ENCODE measurements at regions not wholly inside any gene's neighbourhood (a gene's known extent, or its start where the extent isn't known, plus 50 kb on each side); places are given as distances from the start of the nearest gene placed in this dataset.

DNA sequence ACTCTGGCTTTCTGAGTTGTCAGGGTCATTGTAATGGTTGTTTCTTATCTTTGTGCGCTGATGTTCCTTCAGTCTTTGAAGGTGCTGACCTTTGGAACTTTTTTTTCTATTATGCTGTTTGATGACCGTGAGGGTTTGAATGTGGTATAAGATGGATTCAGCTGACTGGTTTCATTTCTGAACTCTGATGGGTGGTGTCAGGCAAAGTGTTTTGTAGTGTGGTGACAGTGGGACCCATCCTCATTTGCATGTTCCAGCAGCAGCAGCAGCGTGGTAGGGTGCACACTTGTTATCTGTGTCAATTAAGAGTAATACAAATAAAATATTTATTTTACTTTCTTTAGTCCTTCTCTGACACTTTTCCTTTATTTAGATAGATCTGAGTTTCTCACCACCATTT is 227.7 kb upstream of the PRR16 start:
- Histone ChIP-seq H3K9me3 (no peaks in the 10 kb centered on the region), H3K27me3 (no peaks in the 10 kb centered on the region), H3K4me3 (no peak overlapping the region), H3K4me1 (no peaks in the 10 kb centered on the region), H3K36me3 (no peaks in the 10 kb centered on the region), H3K27ac (no peak overlapping the region)
- no peak for DNase-seq (ENCODE audit: low spot score)
- no peak for TF ChIP-seq CTCF (IDR thresholded peaks at IDR 0.05)

DNA sequence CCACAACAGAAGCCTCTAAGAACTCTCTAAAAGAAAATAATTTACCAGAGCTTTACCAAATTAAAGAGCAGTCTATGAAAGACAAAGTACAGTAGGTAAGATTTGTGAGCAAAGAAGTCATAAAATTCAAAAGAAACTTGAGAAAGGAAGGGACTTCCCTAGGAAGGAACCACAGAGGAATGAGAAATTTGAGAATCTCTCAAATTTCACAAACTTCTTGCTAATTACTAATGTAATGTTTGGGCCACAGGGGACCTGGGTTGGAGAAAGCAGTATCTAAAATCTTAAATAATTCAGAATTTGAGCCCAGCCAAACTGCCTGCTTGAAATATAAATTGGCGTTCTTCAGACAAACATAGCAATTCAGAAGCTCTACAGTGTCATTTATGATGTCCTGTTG is 225.0 kb upstream of the PRR16 start:
- no peak overlapping the region for H3K27ac ChIP-seq
- no peaks in the 10 kb centered on the region for H3K9me3 ChIP-seq
- no peaks in the 10 kb centered on the region for H3K4me1 ChIP-seq
- TF ChIP-seq CTCF (IDR thresholded peaks at IDR 0.05) = no peak
- H3K4me3 ChIP-seq = no peak overlapping the region
- DNase-seq (ENCODE audit: low spot score) = no peak
- no peaks in the 10 kb centered on the region for H3K27me3 ChIP-seq
- no peaks in the 10 kb centered on the region for H3K36me3 ChIP-seq

GRCh38 chr5:120240706-120241105 is 223.4 kb upstream of the PRR16 start:
- Histone ChIP-seq H3K27ac (no peak overlapping the region), H3K27me3 (no peaks in the 10 kb centered on the region), H3K4me1 (no peaks in the 10 kb centered on the region), H3K36me3 (no peaks in the 10 kb centered on the region), H3K9me3 (no peaks in the 10 kb centered on the region), H3K4me3 (no peak overlapping the region)
- no peak for DNase-seq (ENCODE audit: low spot score)
- no peak for TF ChIP-seq CTCF (IDR thresholded peaks at IDR 0.05)

- Histone ChIP-seq H3K36me3 (no peaks in the 10 kb centered on the region), H3K27ac (no peak overlapping the region), H3K9me3 (no peaks in the 10 kb centered on the region), H3K27me3 (no peaks in the 10 kb centered on the region), H3K4me1 (no peaks in the 10 kb centered on the region), H3K4me3 (no peak overlapping the region)
- no peak for TF ChIP-seq CTCF (IDR thresholded peaks at IDR 0.05)
- DNase-seq (ENCODE audit: low spot score) = no peak
Measured at GRCh38 chr5:120241400-120241799, 222.7 kb upstream of the PRR16 start.

GRCh38 chr5:120251898-120252297 is 212.2 kb upstream of the PRR16 start:
- no peak for TF ChIP-seq CTCF (IDR thresholded peaks at IDR 0.05)
- Histone ChIP-seq H3K27ac (no peak overlapping the region), H3K27me3 (no peaks in the 10 kb centered on the region), H3K4me1 (no peaks in the 10 kb centered on the region), H3K36me3 (no peaks in the 10 kb centered on the region), H3K9me3 (no peaks in the 10 kb centered on the region), H3K4me3 (no peak overlapping the region)
- DNase-seq (ENCODE audit: low spot score) = no peak

- H3K36me3 ChIP-seq = no peaks in the 10 kb centered on the region
- TF ChIP-seq CTCF (IDR thresholded peaks at IDR 0.05) = no peak
- H3K4me3 ChIP-seq = no peak overlapping the region
- no peak for DNase-seq (ENCODE audit: low spot score)
- H3K27me3 ChIP-seq = no peaks in the 10 kb centered on the region
- H3K4me1 ChIP-seq = no peaks in the 10 kb centered on the region
- no peak overlapping the region for H3K27ac ChIP-seq
- H3K9me3 ChIP-seq = no peaks in the 10 kb centered on the region
Measured at GRCh38 chr5:120252839-120253238, 211.3 kb upstream of the PRR16 start.

Data from right atrium auricular region (tissue), 2 donors.